GM03348 (cell line): ENCODE measurements at regions not wholly inside any gene's neighbourhood (a gene's known extent, or its start where the extent isn't known, plus 50 kb on each side); places are given as distances from the start of the nearest gene placed in this dataset.
A peak's percentile ranks its signal among the peaks of the same experiment; 100 is the strongest.

Experiments
- DNase-seq: peaks from one replicate; pipeline ENCODE4 v3.0.0; 2012; ENCODE audit warnings: low spot score

- DNase-seq, result no peak
These were observed 61.0 kb upstream of the SLCO4A1 start for GRCh38 chr20:62581308-62581707.

- no peak for DNase-seq
These were observed 60.5 kb upstream of the SLCO4A1 start for GRCh38 chr20:62581806-62582205.

GRCh38 chr20:62583424-62583920 is 58.8 kb upstream of the SLCO4A1 start:
- no peak for DNase-seq

GRCh38 chr20:62584671-62585460 is 57.4 kb upstream of the SLCO4A1 start:
- DNase-seq, result no peak

- DNase-seq, result no peak
These were observed 56.8 kb upstream of the SLCO4A1 start for GRCh38 chr20:62585461-62585970.

- DNase-seq, result no peak
These were observed 55.5 kb upstream of the SLCO4A1 start for GRCh38 chr20:62586799-62587198.

GRCh38 chr20:62587757-62588402 is 54.4 kb upstream of the SLCO4A1 start:
- peak; percentile 60 for DNase-seq

- peak; percentile 44 for DNase-seq
These were observed 53.7 kb upstream of the SLCO4A1 start for GRCh38 chr20:62588458-62589149.

- DNase-seq, result no peak
These were observed 53.2 kb upstream of the SLCO4A1 start for GRCh38 chr20:62589150-62589498.

GRCh38 chr20:62589720-62590119 is 52.6 kb upstream of the SLCO4A1 start:
- no peak for DNase-seq

- peak; percentile 91 for DNase-seq
These were observed 51.8 kb upstream of the SLCO4A1 start for GRCh38 chr20:62590309-62591121.

- DNase-seq, result no peak
These were observed 51.2 kb upstream of the SLCO4A1 start for GRCh38 chr20:62591122-62591468.

GRCh38 chr20:62591591-62591990 is 50.7 kb upstream of the SLCO4A1 start:
- DNase-seq, result no peak
